Vagina (tissue), 2 donors: ENCODE measurements at regions not wholly inside any gene's neighbourhood (a gene's known extent, or its start where the extent isn't known, plus 50 kb on each side); places are given as distances from the start of the nearest gene placed in this dataset.

Experiments
- POLR2A ChIP-seq, 2 donors: fragments of 450-650 bp; IDR thresholded peaks; one replicate each; pipeline ENCODE4 v1.6.1; 2017; ENCODE audit warnings: antibody characterized with exemption in 2 of 2, mild to moderate bottlenecking in 2 of 2, moderate library complexity in 2 of 2
- TF ChIP-seq, protein P1 (sequence below), 3 experiments: fragments of 450-650 bp in 2 of 3; fragments of 200-600 bp in 1 of 3; sonication (generic) in 1 of 3; IDR thresholded peaks; one replicate each; pipeline ENCODE4 v1.5.1; 2017 to 2019; ENCODE audit warnings: antibody characterized with exemption in 3 of 3, mild to moderate bottlenecking in 2 of 3, moderate library complexity in 2 of 3

DNA sequence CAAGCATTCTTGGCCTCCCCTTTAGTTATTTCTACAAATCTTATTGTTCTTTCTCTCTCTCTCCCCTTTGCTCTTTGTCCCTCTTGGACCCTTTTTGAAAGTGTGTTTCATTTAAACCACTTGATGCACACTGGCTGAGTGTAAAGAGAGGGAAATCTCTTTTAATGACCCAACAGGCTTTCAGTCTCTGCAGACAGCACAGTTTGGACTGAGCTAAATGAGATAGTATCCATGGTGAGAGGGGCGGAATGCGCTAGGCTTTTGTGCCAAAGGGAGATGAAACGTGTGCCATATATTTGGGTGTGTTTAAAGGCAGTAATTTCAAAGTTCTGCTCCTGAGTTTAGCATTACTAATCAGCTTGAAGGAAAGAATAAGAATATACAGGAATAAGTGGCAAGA, 184.9 kb downstream of the PCSK1 start:
- TF ChIP-seq, protein P1, sequence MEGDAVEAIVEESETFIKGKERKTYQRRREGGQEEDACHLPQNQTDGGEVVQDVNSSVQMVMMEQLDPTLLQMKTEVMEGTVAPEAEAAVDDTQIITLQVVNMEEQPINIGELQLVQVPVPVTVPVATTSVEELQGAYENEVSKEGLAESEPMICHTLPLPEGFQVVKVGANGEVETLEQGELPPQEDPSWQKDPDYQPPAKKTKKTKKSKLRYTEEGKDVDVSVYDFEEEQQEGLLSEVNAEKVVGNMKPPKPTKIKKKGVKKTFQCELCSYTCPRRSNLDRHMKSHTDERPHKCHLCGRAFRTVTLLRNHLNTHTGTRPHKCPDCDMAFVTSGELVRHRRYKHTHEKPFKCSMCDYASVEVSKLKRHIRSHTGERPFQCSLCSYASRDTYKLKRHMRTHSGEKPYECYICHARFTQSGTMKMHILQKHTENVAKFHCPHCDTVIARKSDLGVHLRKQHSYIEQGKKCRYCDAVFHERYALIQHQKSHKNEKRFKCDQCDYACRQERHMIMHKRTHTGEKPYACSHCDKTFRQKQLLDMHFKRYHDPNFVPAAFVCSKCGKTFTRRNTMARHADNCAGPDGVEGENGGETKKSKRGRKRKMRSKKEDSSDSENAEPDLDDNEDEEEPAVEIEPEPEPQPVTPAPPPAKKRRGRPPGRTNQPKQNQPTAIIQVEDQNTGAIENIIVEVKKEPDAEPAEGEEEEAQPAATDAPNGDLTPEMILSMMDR (IDR thresholded peaks at IDR 0.05): no peak
- TF ChIP-seq POLR2A (IDR thresholded peaks at IDR 0.05): no peak
